ENCODE measurements at regions not wholly inside any gene's neighbourhood (a gene's known extent, or its start where the extent isn't known, plus 50 kb on each side); places are given as distances from the start of the nearest gene placed in this dataset.
"Not testable (repeated sequence)": the region's sequence is repeated elsewhere in the genome, so short reads cannot be mapped to it uniquely, and the experiment has no call there.

DNA sequence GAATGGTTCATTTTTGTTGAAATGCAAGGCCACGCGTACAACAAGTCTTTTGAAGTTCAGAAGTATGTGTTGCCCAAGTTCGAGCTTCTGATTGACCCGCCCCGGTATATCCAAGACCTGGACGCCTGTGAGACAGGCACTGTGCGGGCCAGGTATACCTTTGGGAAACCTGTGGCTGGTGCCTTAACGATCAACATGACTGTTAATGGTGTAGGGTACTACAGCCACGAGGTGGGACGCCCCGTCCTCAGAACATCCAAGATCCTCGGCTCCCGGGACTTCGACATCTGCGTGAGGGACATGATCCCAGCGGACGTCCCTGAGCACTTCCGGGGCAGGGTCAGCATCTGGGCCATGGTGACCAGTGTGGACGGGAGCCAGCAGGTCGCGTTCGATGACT lies 1246.9 kb upstream of the PHF14 start:
- not testable (repeated sequence) for DNase-seq

DNA sequence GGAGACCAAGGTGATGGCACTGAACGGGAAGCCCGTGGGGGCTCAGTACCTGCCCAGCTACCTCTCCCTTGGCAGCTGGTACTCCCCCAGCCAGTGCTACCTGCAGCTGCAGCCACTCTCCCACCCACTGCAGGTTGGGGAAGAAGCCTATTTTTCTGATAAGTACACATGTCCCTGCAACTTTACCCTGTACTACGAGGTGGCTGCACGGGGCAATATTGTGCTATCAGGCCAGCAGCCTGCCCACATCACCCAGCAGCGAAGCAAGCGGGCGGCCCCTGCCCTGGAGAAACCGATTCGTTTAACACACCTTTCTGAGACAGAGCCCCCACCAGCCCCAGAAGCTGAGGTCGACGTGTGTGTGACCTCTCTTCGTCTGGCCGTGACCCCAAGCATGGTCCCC lies 1246.2 kb upstream of the PHF14 start:
- DNase-seq = not testable (repeated sequence)

DNA sequence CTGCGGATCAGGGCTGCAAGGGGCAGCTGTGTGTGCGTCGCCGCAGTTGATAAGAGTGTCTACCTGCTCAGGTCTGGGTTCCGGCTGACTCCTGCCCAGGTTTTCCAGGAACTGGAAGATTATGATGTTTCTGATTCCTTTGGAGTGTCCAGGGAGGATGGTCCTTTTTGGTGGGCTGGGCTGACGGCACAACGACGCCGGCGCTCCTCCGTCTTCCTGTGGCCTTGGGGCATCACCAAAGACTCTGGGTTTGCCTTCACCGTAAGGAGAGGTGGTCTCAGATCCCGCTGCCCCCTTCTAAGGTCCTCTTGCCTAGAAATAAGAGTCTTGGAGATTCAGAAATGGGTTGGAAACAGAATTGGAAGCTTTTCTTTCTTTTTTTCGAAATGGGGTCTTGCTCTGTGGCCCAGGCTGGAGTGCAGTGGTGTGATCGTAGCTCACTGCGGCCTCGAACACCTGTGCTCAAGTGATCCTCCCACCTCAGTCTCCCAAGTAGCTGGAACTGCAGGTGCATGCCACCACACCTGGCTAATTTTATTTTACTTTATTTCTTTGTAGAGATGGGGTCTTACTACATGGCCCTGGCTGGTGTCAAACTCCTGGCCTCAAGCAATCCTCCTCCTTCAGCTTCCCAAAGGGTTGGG lies 1245.5 kb upstream of the PHF14 start:
- DNase-seq = not testable (repeated sequence)

- no peak for DNase-seq
Measured at GRCh38 chr7:9752033-9752432, 1221.6 kb upstream of the PHF14 start.

- no peak for DNase-seq
Measured at GRCh38 chr7:9761224-9761623, 1212.4 kb upstream of the PHF14 start.

DNA sequence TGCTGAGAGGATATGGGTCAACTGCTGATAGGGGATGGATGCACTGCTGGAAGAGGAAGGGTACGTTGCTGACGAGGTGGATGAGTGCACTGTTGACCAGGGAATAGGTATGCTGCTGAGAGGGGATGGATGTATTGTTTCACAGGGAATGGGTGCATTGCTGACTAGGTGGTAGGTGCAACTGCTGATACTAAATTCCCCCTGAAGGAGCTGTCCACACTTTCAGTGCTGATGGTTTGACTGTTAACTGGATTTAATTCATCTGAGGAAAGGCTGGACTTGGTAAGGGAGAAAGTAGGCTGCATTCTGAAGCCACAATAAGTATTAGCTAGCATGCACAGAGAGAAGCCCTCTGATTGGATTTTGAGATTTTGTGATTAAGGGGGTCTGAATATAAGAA lies 1196.8 kb upstream of the PHF14 start:
- no peak for DNase-seq

DNA sequence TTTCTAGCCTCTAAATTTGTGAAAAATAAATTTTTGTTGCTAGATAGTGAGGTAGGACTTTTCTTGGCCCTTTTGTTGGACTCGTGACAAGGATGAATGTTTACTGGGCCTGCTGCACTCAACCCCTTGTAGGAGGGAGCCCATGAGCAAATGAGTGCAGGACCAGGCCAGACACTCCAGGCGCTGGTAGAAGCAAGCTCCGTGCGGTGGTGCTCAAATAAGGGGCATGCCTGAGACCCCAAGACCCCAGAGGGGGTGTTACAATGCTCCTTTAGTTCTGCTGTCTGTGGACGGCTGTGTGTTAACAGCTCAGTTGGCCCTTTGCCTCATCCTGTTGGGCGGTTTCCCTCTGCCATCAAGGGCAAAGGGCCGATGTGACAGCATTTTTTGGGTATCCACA lies 1195.3 kb upstream of the PHF14 start:
- DNase-seq = no peak

- DNase-seq = no peak
Measured at GRCh38 chr7:9781710-9782109, 1192.0 kb upstream of the PHF14 start.

DNA sequence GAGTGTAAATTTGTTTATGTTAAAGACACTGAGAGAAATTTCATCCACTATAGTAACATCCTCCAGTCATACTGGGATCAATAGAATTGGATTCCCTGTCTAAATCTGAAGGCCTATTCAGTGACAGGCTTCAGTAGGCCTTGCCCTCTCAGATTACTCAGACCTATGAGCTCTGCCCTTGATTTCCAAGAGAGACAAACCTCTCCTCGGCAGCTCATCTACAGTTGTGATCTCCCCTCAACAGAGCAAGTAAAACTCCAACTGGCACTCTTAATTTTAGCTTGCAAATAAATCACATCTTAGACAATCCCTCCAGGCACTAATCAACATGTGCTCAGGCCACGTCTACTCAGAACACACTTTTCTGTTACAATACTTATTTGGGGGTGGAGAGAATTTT lies 1191.4 kb upstream of the PHF14 start:
- no peak for DNase-seq

DNA sequence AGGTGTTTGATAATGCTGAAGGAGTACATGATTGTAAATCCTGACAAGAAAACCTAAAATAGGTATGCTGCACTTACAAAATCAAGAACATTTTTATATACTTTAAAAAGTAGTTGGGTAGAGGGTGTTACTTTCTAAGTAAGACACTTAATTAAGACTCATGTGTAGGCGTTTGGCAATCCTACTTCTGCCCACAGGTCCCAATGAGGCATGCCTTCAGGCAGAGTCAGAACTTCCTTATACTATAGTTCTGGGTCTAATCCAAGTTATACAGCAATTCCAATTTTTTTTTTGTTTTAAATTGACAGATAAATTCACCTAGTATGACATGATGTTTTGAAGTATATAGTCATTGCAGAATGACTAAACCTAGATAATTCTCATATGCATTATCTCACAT lies 1188.5 kb upstream of the PHF14 start:
- DNase-seq = no peak

DNA sequence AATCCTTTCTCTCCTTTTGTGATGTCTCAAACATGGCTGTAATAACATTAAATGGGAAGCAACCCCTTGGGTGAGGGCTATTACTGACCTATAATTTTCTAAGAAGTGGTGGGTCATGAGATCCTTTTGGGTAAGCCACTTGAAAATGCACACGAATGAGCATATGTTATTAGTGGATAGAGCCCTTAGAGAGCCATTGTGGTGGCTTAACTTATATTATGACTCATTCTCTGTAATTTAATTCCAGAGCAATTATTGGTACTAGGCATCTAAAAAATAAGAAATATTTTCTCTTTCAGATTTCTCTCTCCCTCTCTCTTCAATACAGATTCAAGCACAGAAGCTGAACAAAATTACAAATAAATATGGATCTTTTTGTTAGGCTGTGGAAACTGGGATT lies 1177.4 kb upstream of the PHF14 start:
- DNase-seq = no peak

- DNase-seq = no peak
Measured at GRCh38 chr7:9822458-9823290, 1151.0 kb upstream of the PHF14 start.

DNA sequence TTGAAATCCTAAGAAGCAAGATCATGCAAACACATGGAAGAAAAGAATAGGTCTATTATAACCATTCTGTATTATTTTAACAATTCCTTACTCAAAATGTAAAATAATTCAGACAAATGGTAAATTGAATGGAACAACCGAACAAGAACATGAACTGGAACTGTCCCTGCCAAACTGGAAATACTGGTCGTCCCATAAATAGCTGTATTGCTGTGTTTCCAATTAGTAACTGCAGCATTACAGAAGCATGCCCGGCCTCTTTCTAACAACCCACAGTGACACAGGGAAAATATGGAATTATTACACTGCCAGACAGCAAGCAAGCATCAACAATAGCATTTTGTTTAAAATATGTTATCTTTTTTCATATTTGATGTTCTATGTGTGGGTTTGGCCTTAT lies 1138.5 kb upstream of the PHF14 start:
- DNase-seq = no peak

GRCh38 chr7:9836671-9837070 lies 1137.0 kb upstream of the PHF14 start:
- DNase-seq = no peak

DNA sequence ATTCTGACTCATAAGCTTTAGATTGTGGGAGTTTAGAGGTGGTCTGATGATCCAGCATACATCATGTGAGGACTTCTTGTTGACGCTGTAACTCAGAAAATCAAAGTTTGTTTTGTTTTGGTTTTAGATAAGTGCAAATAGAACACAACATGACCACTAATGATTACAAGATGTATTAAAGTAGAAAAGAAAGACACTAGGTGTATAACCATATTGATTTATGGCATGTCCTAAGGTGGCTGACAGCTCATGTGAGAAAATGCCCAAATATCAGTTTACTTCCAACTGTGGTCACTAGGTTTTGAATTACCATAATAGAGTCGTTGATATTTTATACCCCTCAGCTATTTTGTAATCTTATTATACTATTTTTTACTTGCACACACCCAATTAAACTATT lies 1131.4 kb upstream of the PHF14 start:
- DNase-seq = no peak

- DNase-seq = no peak
Measured at GRCh38 chr7:9846902-9847301, 1126.8 kb upstream of the PHF14 start.

GRCh38 chr7:9854605-9855004 lies 1119.1 kb upstream of the PHF14 start:
- DNase-seq = no peak

DNA sequence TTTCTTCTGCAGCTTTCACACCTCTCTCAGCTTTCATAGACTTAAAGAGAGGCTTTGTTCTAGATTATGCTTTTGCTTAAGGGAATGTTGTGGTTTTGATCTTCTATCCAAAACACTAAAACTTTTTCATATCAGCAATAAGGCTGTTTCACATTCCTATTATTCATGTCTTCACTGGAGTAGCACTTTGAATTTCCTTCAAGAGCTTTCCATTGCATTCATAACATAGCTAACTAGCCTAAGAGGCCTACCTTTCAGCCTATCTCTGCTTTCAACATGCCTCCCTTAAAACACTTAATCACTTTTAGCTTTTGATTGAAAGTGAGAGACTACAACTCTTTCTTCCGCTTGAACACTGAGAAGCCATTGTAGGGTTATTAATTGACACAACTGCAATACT lies 1117.0 kb upstream of the PHF14 start:
- DNase-seq = no peak

GRCh38 chr7:9863545-9863944 lies 1110.1 kb upstream of the PHF14 start:
- DNase-seq = no peak

DNA sequence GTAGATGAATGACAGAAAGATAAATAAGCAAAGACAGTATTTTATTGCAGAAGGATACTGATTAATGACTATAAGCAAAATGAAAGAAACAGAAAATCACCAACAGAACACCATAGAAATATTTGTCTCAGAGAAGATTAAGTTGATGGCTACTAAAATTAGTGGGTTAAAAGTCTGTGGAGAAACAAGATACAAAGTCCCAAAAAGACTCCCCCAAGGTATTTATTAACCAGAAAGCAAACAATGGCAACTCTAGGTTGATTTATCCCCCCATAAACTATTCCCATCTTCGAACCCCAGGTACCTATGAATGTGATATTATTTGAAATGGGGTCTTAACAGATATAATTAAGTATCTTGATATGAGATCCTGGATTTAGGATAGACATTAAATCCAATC lies 1104.5 kb upstream of the PHF14 start:
- no peak for DNase-seq

DNA sequence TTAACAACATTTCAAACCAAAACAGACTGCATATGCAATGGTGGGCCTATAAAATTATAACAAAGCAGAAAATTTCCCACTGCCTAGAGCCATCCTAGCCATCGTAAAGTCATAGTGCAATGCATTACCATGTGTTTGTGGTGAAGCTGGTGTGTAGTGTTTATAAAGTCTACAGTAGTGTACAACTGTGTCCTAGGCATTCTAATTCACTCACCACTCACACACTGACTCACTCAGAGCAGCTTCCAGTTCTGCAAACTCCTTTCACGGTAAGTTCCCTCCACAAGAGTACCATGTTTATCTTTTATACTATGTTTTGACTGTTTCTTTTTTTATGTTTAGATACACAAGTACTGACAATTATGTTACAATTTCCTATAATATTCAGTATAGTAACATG lies 1104.1 kb upstream of the PHF14 start:
- no peak for DNase-seq

GRCh38 chr7:9870674-9871073 lies 1103.0 kb upstream of the PHF14 start:
- DNase-seq = no peak

GRCh38 chr7:9874182-9874581 lies 1099.5 kb upstream of the PHF14 start:
- no peak for DNase-seq

- no peak for DNase-seq
Measured at GRCh38 chr7:9876053-9876452, 1097.6 kb upstream of the PHF14 start.

GRCh38 chr7:9889554-9889953 lies 1084.1 kb upstream of the PHF14 start:
- no peak for DNase-seq

Measured in DMS79 (cell line).